ENCODE measurements at regions not wholly inside any gene's neighbourhood (a gene's known extent, or its start where the extent isn't known, plus 50 kb on each side); places are given as distances from the start of the nearest gene placed in this dataset.

DNA sequence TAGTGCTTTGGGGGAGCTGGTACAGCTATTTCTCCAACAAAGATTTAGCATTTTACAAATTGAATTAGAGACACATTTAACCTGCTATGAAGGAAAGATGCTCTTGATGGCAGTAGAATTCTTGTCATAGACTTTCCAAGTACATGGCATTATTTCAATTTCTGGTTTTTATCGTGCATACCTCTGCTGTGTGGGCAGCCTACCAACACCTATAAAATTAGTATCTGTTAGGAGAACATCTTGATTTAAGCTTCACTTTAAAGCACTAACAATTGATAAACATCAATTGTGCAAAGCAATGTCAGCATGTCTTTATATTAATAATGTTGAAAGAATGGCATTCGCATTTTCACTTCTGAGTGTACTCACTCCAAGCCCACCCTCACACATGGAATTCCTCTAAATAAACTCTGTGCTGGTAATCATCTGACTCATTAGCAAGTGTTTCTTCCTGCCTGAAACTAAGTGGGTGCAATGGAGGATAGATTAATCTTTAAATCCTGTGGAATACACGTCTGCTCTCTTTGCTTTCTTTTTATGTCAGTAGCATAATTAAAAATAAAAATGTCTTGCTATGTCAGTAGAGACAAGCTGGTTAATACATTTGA is 279.8 kb upstream of the MAGEB18 start:
- TF ChIP-seq EZH2 (IDR thresholded peaks at IDR 0.05), result no peak
- TF ChIP-seq POLR2AphosphoS5 (IDR thresholded peaks at IDR 0.05; ENCODE audit: borderline replicate concordance, low read depth, low read length), result no peak
- no peak for TF ChIP-seq FOXP2 (optimal IDR thresholded peaks at IDR 0.05; ENCODE audit: control extremely low read depth, extremely low read length, insufficient read depth)
